Activated CD4-positive, alpha-beta T cell treated with anti-CD3 and anti-CD28 coated beads, Interleukin-2, amount 10 ng/mL, durations not matched to agents 7 days and 5 days (primary cell): ENCODE measurements at regions not wholly inside any gene's neighbourhood (a gene's known extent, or its start where the extent isn't known, plus 50 kb on each side); places are given as distances from the start of the nearest gene placed in this dataset.

Experiments used
- CTCF ChIA-PET: fragments of 350-600 bp; sonication (Branson Sonifier 250); formaldehyde crosslinking; loops from one replicate; lab custom pipeline; 2021; ENCODE audit warnings: antibody characterized with exemption; lab: Charles Lee
- POLR2A ChIA-PET: fragments of 350-600 bp; sonication (Branson Sonifier 250); formaldehyde crosslinking; loops from one replicate; lab custom pipeline; 2021; ENCODE audit warnings: antibody characterized with exemption; lab: Charles Lee
- DNase-seq: peaks from one replicate; pipeline ENCODE4 v3.0.0-alpha.2; 2020
- H3K27ac Mint-ChIP-seq: one replicate; pipeline ENCODE4 v1.8.0; 2021; ENCODE audit warnings: mild to moderate bottlenecking, moderate library complexity, mixed read lengths
- H3K27me3 Mint-ChIP-seq: one replicate; pipeline ENCODE4 v1.8.0; 2021; ENCODE audit warnings: mixed read lengths
- H3K36me3 Mint-ChIP-seq: one replicate; pipeline ENCODE4 v1.8.0; 2021; ENCODE audit warnings: low read depth, mixed read lengths
- H3K4me1 Mint-ChIP-seq: one replicate; pipeline ENCODE4 v1.8.0; 2021; ENCODE audit warnings: mixed read lengths
- H3K4me3 Mint-ChIP-seq: one replicate; pipeline ENCODE4 v1.8.0; 2021; ENCODE audit warnings: mild to moderate bottlenecking, moderate library complexity, mixed read lengths
- H3K9me3 Mint-ChIP-seq: one replicate; pipeline ENCODE4 v1.8.0; 2021; ENCODE audit warnings: mixed read lengths

- no peak overlapping the region for H3K27ac Mint-ChIP-seq
Observed at GRCh38 chr5:136805466-136805865, 440.1 kb upstream of the TRPC7 start.

GRCh38 chr5:136802383-136802782 lies 437.0 kb upstream of the TRPC7 start:
- ChIA-PET POLR2A (no interaction called here), CTCF (no interaction called here)
- H3K27ac Mint-ChIP-seq = no peak overlapping the region
- H3K4me3 Mint-ChIP-seq = no peak overlapping the region
- no peaks in the 10 kb centered on the region for H3K9me3 Mint-ChIP-seq
- no peak for DNase-seq
- H3K4me1 Mint-ChIP-seq = no peaks in the 10 kb centered on the region
- H3K36me3 Mint-ChIP-seq = no peaks in the 10 kb centered on the region
- H3K27me3 Mint-ChIP-seq = no peaks in the 10 kb centered on the region

More at GRCh38 chr5:136805466-136805865, 440.1 kb upstream of the TRPC7 start:
- Mint-ChIP-seq H3K9me3 (no peaks in the 10 kb centered on the region), H3K36me3 (no peaks in the 10 kb centered on the region), H3K4me3 (no peak overlapping the region), H3K4me1 (no peaks in the 10 kb centered on the region), H3K27me3 (no peaks in the 10 kb centered on the region)
- DNase-seq = no peak
- CTCF ChIA-PET = no interaction called here
- POLR2A ChIA-PET = no interaction called here

- Mint-ChIP-seq H3K27ac (no peak overlapping the region), H3K9me3 (no peaks in the 10 kb centered on the region), H3K36me3 (no peaks in the 10 kb centered on the region), H3K4me1 (no peaks in the 10 kb centered on the region), H3K4me3 (no peak overlapping the region), H3K27me3 (no peaks in the 10 kb centered on the region)
- no peak for DNase-seq
- CTCF ChIA-PET = no interaction called here
- POLR2A ChIA-PET = no interaction called here
Observed at GRCh38 chr5:136799806-136800372, 434.5 kb upstream of the TRPC7 start.

GRCh38 chr5:136793300-136793699 lies 428.0 kb upstream of the TRPC7 start:
- no peak overlapping the region for H3K4me3 Mint-ChIP-seq
- H3K9me3 Mint-ChIP-seq = no peaks in the 10 kb centered on the region
- H3K27ac Mint-ChIP-seq = no peak overlapping the region
- CTCF ChIA-PET = no interaction called here
- no peaks in the 10 kb centered on the region for H3K4me1 Mint-ChIP-seq
- H3K27me3 Mint-ChIP-seq = no peaks in the 10 kb centered on the region
- no peaks in the 10 kb centered on the region for H3K36me3 Mint-ChIP-seq
- no peak for DNase-seq
- POLR2A ChIA-PET = no interaction called here

GRCh38 chr5:136781464-136781863 lies 416.1 kb upstream of the TRPC7 start:
- H3K4me1 Mint-ChIP-seq = no peaks in the 10 kb centered on the region
- ChIA-PET CTCF (no interaction called here), POLR2A (no interaction called here)
- H3K27me3 Mint-ChIP-seq = no peaks in the 10 kb centered on the region
- no peak for DNase-seq
- H3K27ac Mint-ChIP-seq = no peak overlapping the region
- no peaks in the 10 kb centered on the region for H3K36me3 Mint-ChIP-seq
- no peaks in the 10 kb centered on the region for H3K9me3 Mint-ChIP-seq
- H3K4me3 Mint-ChIP-seq = no peak overlapping the region

- Mint-ChIP-seq H3K4me3 (no peak overlapping the region), H3K9me3 (no peaks in the 10 kb centered on the region), H3K27me3 (no peaks in the 10 kb centered on the region), H3K27ac (no peak overlapping the region), H3K36me3 (no peaks in the 10 kb centered on the region), H3K4me1 (no peaks in the 10 kb centered on the region)
- CTCF ChIA-PET = no interaction called here
- DNase-seq = no peak
- POLR2A ChIA-PET = no interaction called here
Observed at GRCh38 chr5:136780518-136780917, 415.2 kb upstream of the TRPC7 start.

GRCh38 chr5:136776022-136776927 lies 410.9 kb upstream of the TRPC7 start:
- POLR2A ChIA-PET = no interaction called here
- DNase-seq = no peak
- H3K27me3 Mint-ChIP-seq = no peaks in the 10 kb centered on the region

GRCh38 chr5:136772491-136772890 lies 407.1 kb upstream of the TRPC7 start:
- ChIA-PET POLR2A (no interaction called here), CTCF (no interaction called here)
- Mint-ChIP-seq H3K27ac (no peak overlapping the region), H3K36me3 (no peaks in the 10 kb centered on the region), H3K9me3 (no peaks in the 10 kb centered on the region), H3K27me3 (no peaks in the 10 kb centered on the region), H3K4me1 (no peaks in the 10 kb centered on the region), H3K4me3 (no peak overlapping the region)
- DNase-seq = no peak

More at GRCh38 chr5:136776022-136776927, 410.9 kb upstream of the TRPC7 start:
- CTCF ChIA-PET = no interaction called here
- no peaks in the 10 kb centered on the region for H3K9me3 Mint-ChIP-seq
- H3K36me3 Mint-ChIP-seq = no peaks in the 10 kb centered on the region
- no peaks in the 10 kb centered on the region for H3K4me1 Mint-ChIP-seq
- no peak overlapping the region for H3K27ac Mint-ChIP-seq
- H3K4me3 Mint-ChIP-seq = no peak overlapping the region

- H3K9me3 Mint-ChIP-seq = no peaks in the 10 kb centered on the region
- peak; percentile 33 for DNase-seq
- no peak overlapping the region for H3K27ac Mint-ChIP-seq
- H3K4me1 Mint-ChIP-seq = no peaks in the 10 kb centered on the region
- CTCF ChIA-PET = no interaction called here
- no peaks in the 10 kb centered on the region for H3K27me3 Mint-ChIP-seq
- no peaks in the 10 kb centered on the region for H3K36me3 Mint-ChIP-seq
- no peak overlapping the region for H3K4me3 Mint-ChIP-seq
- POLR2A ChIA-PET = no interaction called here
Observed at GRCh38 chr5:136769900-136770684, 404.7 kb upstream of the TRPC7 start.

GRCh38 chr5:136769093-136769492 lies 403.7 kb upstream of the TRPC7 start:
- H3K27me3 Mint-ChIP-seq = no peaks in the 10 kb centered on the region
- H3K27ac Mint-ChIP-seq = no peak overlapping the region
- no peaks in the 10 kb centered on the region for H3K4me1 Mint-ChIP-seq
- ChIA-PET POLR2A (no interaction called here), CTCF (no interaction called here)
- no peaks in the 10 kb centered on the region for H3K36me3 Mint-ChIP-seq
- H3K4me3 Mint-ChIP-seq = no peak overlapping the region
- H3K9me3 Mint-ChIP-seq = no peaks in the 10 kb centered on the region
- DNase-seq = no peak

GRCh38 chr5:136768457-136768856 lies 403.1 kb upstream of the TRPC7 start:
- Mint-ChIP-seq H3K27ac (no peak overlapping the region), H3K4me1 (no peaks in the 10 kb centered on the region), H3K36me3 (no peaks in the 10 kb centered on the region), H3K27me3 (no peaks in the 10 kb centered on the region), H3K4me3 (no peak overlapping the region), H3K9me3 (no peaks in the 10 kb centered on the region)
- POLR2A ChIA-PET = no interaction called here
- no peak for DNase-seq
- CTCF ChIA-PET = no interaction called here

GRCh38 chr5:136766456-136766855 lies 401.1 kb upstream of the TRPC7 start:
- ChIA-PET CTCF (no interaction called here), POLR2A (no interaction called here)
- Mint-ChIP-seq H3K36me3 (no peaks in the 10 kb centered on the region), H3K9me3 (no peaks in the 10 kb centered on the region), H3K4me1 (no peaks in the 10 kb centered on the region), H3K27ac (no peak overlapping the region), H3K27me3 (no peaks in the 10 kb centered on the region), H3K4me3 (no peak overlapping the region)
- no peak for DNase-seq

- Mint-ChIP-seq H3K4me1 (no peaks in the 10 kb centered on the region), H3K9me3 (no peaks in the 10 kb centered on the region), H3K27ac (no peak overlapping the region), H3K27me3 (no peaks in the 10 kb centered on the region), H3K4me3 (no peak overlapping the region), H3K36me3 (no peaks in the 10 kb centered on the region)
- CTCF ChIA-PET = no interaction called here
- no peak for DNase-seq
- POLR2A ChIA-PET = no interaction called here
Observed at GRCh38 chr5:136764601-136765000, 399.3 kb upstream of the TRPC7 start.
